ENCODE measurements at regions not wholly inside any gene's neighbourhood (a gene's known extent, or its start where the extent isn't known, plus 50 kb on each side); places are given as distances from the start of the nearest gene placed in this dataset.

- no peak for TF ChIP-seq POLR2AphosphoS5 (IDR thresholded peaks at IDR 0.05)
- TF ChIP-seq EZH2 (IDR thresholded peaks at IDR 0.05; ENCODE audit: borderline replicate concordance, insufficient read depth, low read length, poor library complexity, severe bottlenecking) = no peak
- TF ChIP-seq SMC3 (conservative IDR thresholded peaks at IDR 0.05; ENCODE audit: poor library complexity) = no peak
- no peak for TF ChIP-seq RAD21 (conservative IDR thresholded peaks at IDR 0.05)
- TF ChIP-seq CTCF (IDR thresholded peaks at IDR 0.05; ENCODE audit: poor library complexity, severe bottlenecking) = no peak
- TF ChIP-seq EP300 (conservative IDR thresholded peaks at IDR 0.05; ENCODE audit: poor library complexity, severe bottlenecking) = no peak
- TF ChIP-seq MXI1 (conservative IDR thresholded peaks at IDR 0.05; ENCODE audit: poor library complexity, severe bottlenecking) = no peak
- no peak for TF ChIP-seq REST (IDR thresholded peaks at IDR 0.05; ENCODE audit: borderline replicate concordance)
- no peak for TF ChIP-seq TAF1 (IDR thresholded peaks at IDR 0.05; ENCODE audit: low read depth)
- Histone ChIP-seq H4K20me1 (ENCODE audit: insufficient read depth) (no peaks in the 10 kb centered on the region), H2AFZ (ENCODE audit: low read depth, low read length) (no peak overlapping the region), H3K9me2 (ENCODE audit: insufficient read depth, low read length) (no peaks in the 10 kb centered on the region), H3F3A (ENCODE audit: insufficient read depth, low read length, poor library complexity, severe bottlenecking) (no peaks in the 10 kb centered on the region), H3K27me3 (ENCODE audit: insufficient read depth, low read depth, low read length) (no peaks in the 10 kb centered on the region), H3K27ac (ENCODE audit: low read length) (no peak overlapping the region), H3K79me2 (replicated peaks; ENCODE audit: insufficient read depth, low read length) (no peaks in the 10 kb centered on the region), H3K9ac (ENCODE audit: low read length) (no peak overlapping the region), H3K36me3 (ENCODE audit: insufficient read depth, low read length) (no peaks in the 10 kb centered on the region), H3K9me3 (ENCODE audit: low read length) (no peaks in the 10 kb centered on the region), H3K4me3 (ENCODE audit: low read length) (no peak overlapping the region), H3K4me2 (ENCODE audit: low read length) (no peak overlapping the region)
These were observed 78.0 kb upstream of the IRX4 start for GRCh38 chr5:1960595-1961303.

GRCh38 chr5:1959725-1960581 lies 77.2 kb upstream of the IRX4 start:
- Histone ChIP-seq H3K9ac (ENCODE audit: low read length) (no peak overlapping the region), H3K79me2 (replicated peaks; ENCODE audit: insufficient read depth, low read length) (no peaks in the 10 kb centered on the region), H3K27ac (ENCODE audit: low read length) (no peak overlapping the region), H2AFZ (ENCODE audit: low read depth, low read length) (no peak overlapping the region), H3K27me3 (ENCODE audit: insufficient read depth, low read depth, low read length) (no peaks in the 10 kb centered on the region), H3K4me2 (ENCODE audit: low read length) (no peak overlapping the region), H3K36me3 (ENCODE audit: insufficient read depth, low read length) (no peaks in the 10 kb centered on the region), H3K4me3 (ENCODE audit: low read length) (no peak overlapping the region), H3K9me3 (ENCODE audit: low read length) (no peaks in the 10 kb centered on the region), H3F3A (ENCODE audit: insufficient read depth, low read length, poor library complexity, severe bottlenecking) (no peaks in the 10 kb centered on the region), H3K9me2 (ENCODE audit: insufficient read depth, low read length) (no peaks in the 10 kb centered on the region), H4K20me1 (ENCODE audit: insufficient read depth) (no peaks in the 10 kb centered on the region)
- TF ChIP-seq REST (IDR thresholded peaks at IDR 0.05; ENCODE audit: borderline replicate concordance) (no peak), EZH2 (IDR thresholded peaks at IDR 0.05; ENCODE audit: borderline replicate concordance, insufficient read depth, low read length, poor library complexity, severe bottlenecking) (no peak), EP300 (conservative IDR thresholded peaks at IDR 0.05; ENCODE audit: poor library complexity, severe bottlenecking) (no peak), MXI1 (conservative IDR thresholded peaks at IDR 0.05; ENCODE audit: poor library complexity, severe bottlenecking) (no peak), RAD21 (conservative IDR thresholded peaks at IDR 0.05) (no peak), POLR2AphosphoS5 (IDR thresholded peaks at IDR 0.05) (no peak), TAF1 (IDR thresholded peaks at IDR 0.05; ENCODE audit: low read depth) (no peak), CTCF (IDR thresholded peaks at IDR 0.05; ENCODE audit: poor library complexity, severe bottlenecking) (no peak), SMC3 (conservative IDR thresholded peaks at IDR 0.05; ENCODE audit: poor library complexity) (no peak)

All from neural cell (in vitro differentiated cells).